Endodermal cell (in vitro differentiated cells): ENCODE measurements at regions not wholly inside any gene's neighbourhood (a gene's known extent, or its start where the extent isn't known, plus 50 kb on each side); places are given as distances from the start of the nearest gene placed in this dataset.

Experiments
- DNase-seq: peaks from one replicate; pipeline ENCODE4 v3.0.0-alpha.2; 2017
- H3K27ac ChIP-seq: 2 replicates; pipeline ENCODE4 v1.5.1; 2013; ENCODE audit warnings: mild to moderate bottlenecking, low read depth, low read length, moderate library complexity
- H3K27me3 ChIP-seq: 2 replicates; pipeline ENCODE4 v1.6.1; 2013; ENCODE audit warnings: mild to moderate bottlenecking, low read length, moderate library complexity; ENCODE audit not compliant: insufficient read depth, control insufficient read depth, poor library complexity, severe bottlenecking
- H3K36me3 ChIP-seq: 2 replicates; pipeline ENCODE4 v1.7.0; 2013; ENCODE audit warnings: mild to moderate bottlenecking, low read length, moderate library complexity; ENCODE audit not compliant: control insufficient read depth, insufficient read depth
- H3K4me1 ChIP-seq: one replicate; pipeline ENCODE4 v1.7.0; 2013; ENCODE audit warnings: low read length; ENCODE audit not compliant: control insufficient read depth, insufficient read depth
- H3K4me3 ChIP-seq: 2 replicates; pipeline ENCODE4 v1.5.1; 2013; ENCODE audit warnings: mild to moderate bottlenecking, low read length, moderate library complexity
- H3K9ac ChIP-seq: 2 replicates; pipeline ENCODE4 v1.6.1; 2013; ENCODE audit warnings: mild to moderate bottlenecking, low read length, moderate library complexity; ENCODE audit not compliant: poor library complexity, severe bottlenecking; ENCODE audit errors: extremely low read depth
- H3K9me3 ChIP-seq: 2 replicates; pipeline ENCODE4 v1.6.1; 2013; ENCODE audit warnings: mild to moderate bottlenecking, low read length, moderate library complexity; ENCODE audit not compliant: control insufficient read depth
- H3K27ac Mint-ChIP-seq: 2 replicates; pipeline ENCODE4 v1.8.0; 2020; ENCODE audit warnings: mixed read lengths
- H3K27me3 Mint-ChIP-seq: 2 replicates; pipeline ENCODE4 v1.8.0; 2021; ENCODE audit warnings: mild to moderate bottlenecking, mixed read lengths; ENCODE audit not compliant: insufficient read depth
- H3K36me3 Mint-ChIP-seq: 2 replicates; pipeline ENCODE4 v1.8.0; 2020; ENCODE audit warnings: low read depth, mixed read lengths
- H3K4me1 Mint-ChIP-seq: 2 replicates; pipeline ENCODE4 v1.8.0; 2020; ENCODE audit warnings: mixed read lengths
- H3K4me3 Mint-ChIP-seq: 2 replicates; pipeline ENCODE4 v1.8.0; 2020; ENCODE audit warnings: mild to moderate bottlenecking, moderate library complexity, mixed read lengths
- H3K9me3 Mint-ChIP-seq: 2 replicates; pipeline ENCODE4 v1.8.0; 2020; ENCODE audit warnings: mild to moderate bottlenecking, mixed read lengths
- WGBS, 2 experiments: methylation state at CpG; one replicate each; pipeline versions ENCODE4 v1.1.5 to v1.1.7; 2013; ENCODE audit warnings: missing lambda C conversion rate in 2 of 2, mixed read lengths in 1 of 2; ENCODE audit not compliant: insufficient coverage in 1 of 2, insufficient read length in 1 of 2; 5-methylcytosine and 5-hydroxymethylcytosine counted together
- TF ChIP-seq, protein P1 (sequence below): fragments of 200-600 bp; sonication (generic); conservative IDR thresholded peaks from 2 replicates; pipeline ENCODE4 v1.5.0; 2021; ENCODE audit warnings: antibody characterized with exemption, mild to moderate bottlenecking

DNA sequence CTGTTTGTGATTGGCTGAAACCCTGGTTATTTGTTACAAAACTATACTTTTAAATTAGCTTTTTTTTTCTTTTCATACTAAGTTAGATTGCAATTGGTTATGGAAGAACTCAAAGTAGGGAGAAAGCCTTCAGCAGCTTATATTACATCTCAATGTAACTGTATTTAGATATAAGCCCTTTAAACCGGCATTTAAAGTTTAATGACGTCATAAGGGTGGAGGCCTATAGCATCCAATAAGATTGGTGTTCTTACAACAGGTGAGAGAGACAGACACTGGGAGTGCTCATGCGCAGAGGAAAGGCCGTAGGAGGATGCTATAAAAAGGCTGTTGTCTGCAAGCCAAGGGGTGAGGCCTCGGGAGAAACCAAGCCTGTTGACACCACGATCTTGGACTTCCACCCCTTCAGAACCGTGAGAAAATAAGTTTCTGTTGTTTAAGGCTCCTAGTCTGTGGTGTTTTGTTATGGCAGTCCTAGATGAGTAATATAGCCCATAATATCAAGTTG lies 1198.8 kb upstream of the SPRY2 start:
- Mint-ChIP-seq H3K36me3 (peaks cover 3% of the 10 kb centered on the region), H3K27me3 (no peaks in the 10 kb centered on the region)
- TF ChIP-seq, protein P1, sequence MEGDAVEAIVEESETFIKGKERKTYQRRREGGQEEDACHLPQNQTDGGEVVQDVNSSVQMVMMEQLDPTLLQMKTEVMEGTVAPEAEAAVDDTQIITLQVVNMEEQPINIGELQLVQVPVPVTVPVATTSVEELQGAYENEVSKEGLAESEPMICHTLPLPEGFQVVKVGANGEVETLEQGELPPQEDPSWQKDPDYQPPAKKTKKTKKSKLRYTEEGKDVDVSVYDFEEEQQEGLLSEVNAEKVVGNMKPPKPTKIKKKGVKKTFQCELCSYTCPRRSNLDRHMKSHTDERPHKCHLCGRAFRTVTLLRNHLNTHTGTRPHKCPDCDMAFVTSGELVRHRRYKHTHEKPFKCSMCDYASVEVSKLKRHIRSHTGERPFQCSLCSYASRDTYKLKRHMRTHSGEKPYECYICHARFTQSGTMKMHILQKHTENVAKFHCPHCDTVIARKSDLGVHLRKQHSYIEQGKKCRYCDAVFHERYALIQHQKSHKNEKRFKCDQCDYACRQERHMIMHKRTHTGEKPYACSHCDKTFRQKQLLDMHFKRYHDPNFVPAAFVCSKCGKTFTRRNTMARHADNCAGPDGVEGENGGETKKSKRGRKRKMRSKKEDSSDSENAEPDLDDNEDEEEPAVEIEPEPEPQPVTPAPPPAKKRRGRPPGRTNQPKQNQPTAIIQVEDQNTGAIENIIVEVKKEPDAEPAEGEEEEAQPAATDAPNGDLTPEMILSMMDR: no peak

GRCh38 chr13:81498969-81499368 lies 1158.0 kb upstream of the SPRY2 start:
- TF ChIP-seq, protein P1: no peak
- no peak overlapping the region for H3K4me3 ChIP-seq
- no peaks in the 10 kb centered on the region for H3K36me3 ChIP-seq
- WGBS, 2 experiments: 83 to 97% methylated on average over 1 to 3 of the region's 3 CpGs
- Mint-ChIP-seq H3K9me3 (peaks cover 2% of the 10 kb centered on the region), H3K36me3 (no peaks in the 10 kb centered on the region), H3K27me3 (no peaks in the 10 kb centered on the region), H3K4me3 (no peak overlapping the region), H3K27ac (no peak overlapping the region), H3K4me1 (no peaks in the 10 kb centered on the region)
- H3K9ac ChIP-seq: no peak overlapping the region
- no peak for DNase-seq
- H3K4me1 ChIP-seq: no peaks in the 10 kb centered on the region
- no peaks in the 10 kb centered on the region for H3K27me3 ChIP-seq
- H3K27ac ChIP-seq: no peak overlapping the region
- H3K9me3 ChIP-seq: no peaks in the 10 kb centered on the region

More for the DNA sequence above, 1198.8 kb upstream of the SPRY2 start:
- Histone ChIP-seq H3K36me3 (no peaks in the 10 kb centered on the region), H3K9ac (no peak overlapping the region), H3K4me1 (no peaks in the 10 kb centered on the region), H3K27me3 (no peaks in the 10 kb centered on the region), H3K9me3 (peaks cover 16% of the 10 kb centered on the region), H3K4me3 (no peak overlapping the region), H3K27ac (no peak overlapping the region)
- WGBS, 2 experiments: 96 to 100% methylated on average over 4 to 7 of the region's 7 CpGs
- DNase-seq: no peak
- Mint-ChIP-seq H3K4me3 (no peak overlapping the region), H3K9me3 (peaks cover 18% of the 10 kb centered on the region), H3K4me1 (peaks cover 8% of the 10 kb centered on the region), H3K27ac (no peak overlapping the region)

GRCh38 chr13:81493144-81493543 lies 1152.2 kb upstream of the SPRY2 start:
- H3K9ac ChIP-seq: no peak overlapping the region
- no peaks in the 10 kb centered on the region for H3K9me3 ChIP-seq
- TF ChIP-seq, protein P1: no peak
- Mint-ChIP-seq H3K4me3 (no peak overlapping the region), H3K27ac (no peak overlapping the region), H3K9me3 (no peaks in the 10 kb centered on the region), H3K4me1 (peaks cover 8% of the 10 kb centered on the region), H3K36me3 (no peaks in the 10 kb centered on the region), H3K27me3 (no peaks in the 10 kb centered on the region)
- H3K27ac ChIP-seq: no peak overlapping the region
- H3K36me3 ChIP-seq: no peaks in the 10 kb centered on the region
- WGBS, 2 experiments: 95% methylated on average over 3 of the region's 4 CpGs; no CpG with 5 or more reads in 1 of the 2 experiments
- H3K4me1 ChIP-seq: no peaks in the 10 kb centered on the region
- no peak overlapping the region for H3K4me3 ChIP-seq
- H3K27me3 ChIP-seq: no peaks in the 10 kb centered on the region
- no peak for DNase-seq
